ENCODE measurements at regions not wholly inside any gene's neighbourhood (a gene's known extent, or its start where the extent isn't known, plus 50 kb on each side); places are given as distances from the start of the nearest gene placed in this dataset.

- TF ChIP-seq CTCF (IDR thresholded peaks at IDR 0.05): no peak
- no peak for TF ChIP-seq POLR2A (IDR thresholded peaks at IDR 0.05)
These were observed 291.0 kb upstream of the STS start for GRCh38 chrX:6856471-6856870.

All from testis (tissue), 2 donors.